ENCODE measurements at regions not wholly inside any gene's neighbourhood (a gene's known extent, or its start where the extent isn't known, plus 50 kb on each side); places are given as distances from the start of the nearest gene placed in this dataset.

- POLR2A ChIA-PET = no interaction called here
- CTCF ChIA-PET = interaction anchor here (1.2 kb wide), 1 partner anchor 165 kb away, joined by 5 read pairs; no protein-coding TSS in a partner anchor
- DNase-seq (ENCODE audit: extremely low spot score) = no peak
- TF ChIP-seq PKNOX1 (IDR thresholded peaks at IDR 0.05) (no peak), ZNF384 (IDR thresholded peaks at IDR 0.05) (no peak), LEF1 (IDR thresholded peaks at IDR 0.05; ENCODE audit: borderline replicate concordance) (no peak), SUZ12 (IDR thresholded peaks at IDR 0.05) (no peak), FOXA1 (IDR thresholded peaks at IDR 0.05) (no peak), ARNT (IDR thresholded peaks at IDR 0.05) (no peak), FOXK2 (IDR thresholded peaks at IDR 0.05) (no peak), HDGF (IDR thresholded peaks at IDR 0.05; ENCODE audit: borderline replicate concordance) (no peak), FOXM1 (IDR thresholded peaks at IDR 0.05; ENCODE audit: borderline replicate concordance) (no peak), NFRKB (IDR thresholded peaks at IDR 0.05) (no peak), TARDBP (IDR thresholded peaks at IDR 0.05) (no peak), SP1 (IDR thresholded peaks at IDR 0.05) (no peak), CTBP1 (IDR thresholded peaks at IDR 0.05; ENCODE audit: borderline replicate concordance) (no peak)
These were observed 165.6 kb upstream of the LINGO1 start for GRCh38 chr15:77798151-77798835.

GRCh38 chr15:77797270-77797669 lies 164.6 kb upstream of the LINGO1 start:
- ChIA-PET POLR2A (no interaction called here), CTCF (interaction anchor here (1.2 kb wide), 1 partner anchor 13 kb away, joined by 5 read pairs; no protein-coding TSS in a partner anchor)
- no peak for TF ChIP-seq FOXA1 (IDR thresholded peaks at IDR 0.05)
- TF ChIP-seq SUZ12 (IDR thresholded peaks at IDR 0.05) = no peak
- TF ChIP-seq L3MBTL2 (conservative IDR thresholded peaks at IDR 0.05) = no peak
- no peak for TF ChIP-seq SP1 (IDR thresholded peaks at IDR 0.05)
- TF ChIP-seq ELF4 (IDR thresholded peaks at IDR 0.05) = no peak
- no peak for TF ChIP-seq TARDBP (IDR thresholded peaks at IDR 0.05)
- no peak for TF ChIP-seq HDGF (IDR thresholded peaks at IDR 0.05; ENCODE audit: borderline replicate concordance)
- no peak for TF ChIP-seq CTBP1 (IDR thresholded peaks at IDR 0.05; ENCODE audit: borderline replicate concordance)
- TF ChIP-seq NFRKB (IDR thresholded peaks at IDR 0.05) = no peak
- TF ChIP-seq PKNOX1 (IDR thresholded peaks at IDR 0.05) = no peak
- TF ChIP-seq LEF1 (IDR thresholded peaks at IDR 0.05; ENCODE audit: borderline replicate concordance) = no peak
- no peak for TF ChIP-seq BHLHE40 (IDR thresholded peaks at IDR 0.05; ENCODE audit: borderline replicate concordance)
- DNase-seq (ENCODE audit: extremely low spot score) = no peak

GRCh38 chr15:77796046-77796729 lies 163.5 kb upstream of the LINGO1 start:
- TF ChIP-seq FOXA1 (IDR thresholded peaks at IDR 0.05) (no peak), LEF1 (IDR thresholded peaks at IDR 0.05; ENCODE audit: borderline replicate concordance) (no peak), TARDBP (IDR thresholded peaks at IDR 0.05) (no peak), HDGF (IDR thresholded peaks at IDR 0.05; ENCODE audit: borderline replicate concordance) (no peak), CTBP1 (IDR thresholded peaks at IDR 0.05; ENCODE audit: borderline replicate concordance) (no peak), SP1 (IDR thresholded peaks at IDR 0.05) (no peak), BHLHE40 (IDR thresholded peaks at IDR 0.05; ENCODE audit: borderline replicate concordance) (no peak), NFRKB (IDR thresholded peaks at IDR 0.05) (no peak), FOXM1 (IDR thresholded peaks at IDR 0.05; ENCODE audit: borderline replicate concordance) (no peak), SUZ12 (IDR thresholded peaks at IDR 0.05) (no peak), ELF4 (IDR thresholded peaks at IDR 0.05) (no peak), PKNOX1 (IDR thresholded peaks at IDR 0.05) (no peak), L3MBTL2 (conservative IDR thresholded peaks at IDR 0.05) (no peak), ZNF384 (IDR thresholded peaks at IDR 0.05) (no peak), ARNT (IDR thresholded peaks at IDR 0.05) (no peak), FOXK2 (IDR thresholded peaks at IDR 0.05) (no peak)
- no peak for DNase-seq (ENCODE audit: extremely low spot score)
- ChIA-PET POLR2A (no interaction called here), CTCF (no interaction called here)

- no peak for DNase-seq (ENCODE audit: extremely low spot score)
- CTCF ChIA-PET = no interaction called here
- POLR2A ChIA-PET = no interaction called here
- TF ChIP-seq TARDBP (IDR thresholded peaks at IDR 0.05) (no peak), LEF1 (IDR thresholded peaks at IDR 0.05; ENCODE audit: borderline replicate concordance) (no peak), HDGF (IDR thresholded peaks at IDR 0.05; ENCODE audit: borderline replicate concordance) (no peak), CTBP1 (IDR thresholded peaks at IDR 0.05; ENCODE audit: borderline replicate concordance) (no peak), ELF4 (IDR thresholded peaks at IDR 0.05) (no peak), ARNT (IDR thresholded peaks at IDR 0.05) (no peak), FOXK2 (IDR thresholded peaks at IDR 0.05) (no peak), SUZ12 (IDR thresholded peaks at IDR 0.05) (no peak), FOXM1 (IDR thresholded peaks at IDR 0.05; ENCODE audit: borderline replicate concordance) (no peak), BHLHE40 (IDR thresholded peaks at IDR 0.05; ENCODE audit: borderline replicate concordance) (no peak), L3MBTL2 (conservative IDR thresholded peaks at IDR 0.05) (no peak), FOXA1 (IDR thresholded peaks at IDR 0.05) (no peak), ZNF384 (IDR thresholded peaks at IDR 0.05) (no peak), PKNOX1 (IDR thresholded peaks at IDR 0.05) (no peak), NFRKB (IDR thresholded peaks at IDR 0.05) (no peak), SP1 (IDR thresholded peaks at IDR 0.05) (no peak)
These were observed 162.7 kb upstream of the LINGO1 start for GRCh38 chr15:77795446-77795845.

- TF ChIP-seq PKNOX1 (IDR thresholded peaks at IDR 0.05) (no peak), ZNF384 (IDR thresholded peaks at IDR 0.05) (no peak), LEF1 (IDR thresholded peaks at IDR 0.05; ENCODE audit: borderline replicate concordance) (no peak), HDGF (IDR thresholded peaks at IDR 0.05; ENCODE audit: borderline replicate concordance) (no peak), SUZ12 (IDR thresholded peaks at IDR 0.05) (no peak)
- ChIA-PET CTCF (interaction anchor here (0.6 to 1.3 kb wide), 3 partner anchors 29 to 159 kb away, joined by 4 to 5 read pairs (median 4); no protein-coding TSS in a partner anchor), POLR2A (no interaction called here)
- no peak for DNase-seq (ENCODE audit: extremely low spot score)
These were observed 159.2 kb upstream of the LINGO1 start for GRCh38 chr15:77791941-77792340.

All from HEK293T (cell line).